PC-9 (cell line): ENCODE measurements at regions not wholly inside any gene's neighbourhood (a gene's known extent, or its start where the extent isn't known, plus 50 kb on each side); places are given as distances from the start of the nearest gene placed in this dataset.

Source experiments
- CTCF ChIP-seq: fragments of 200-600 bp; sonication (generic); conservative IDR thresholded peaks from 2 replicates; pipeline ENCODE4 v1.6.1; 2017; ENCODE audit warnings: mixed run types, antibody characterized with exemption, mild to moderate bottlenecking, moderate library complexity
- EZH2 ChIP-seq: fragments of 200-600 bp; sonication (generic); IDR thresholded peaks from 2 replicates; pipeline ENCODE4 v1.8.0; 2017; ENCODE audit warnings: antibody characterized with exemption, low read depth

DNA sequence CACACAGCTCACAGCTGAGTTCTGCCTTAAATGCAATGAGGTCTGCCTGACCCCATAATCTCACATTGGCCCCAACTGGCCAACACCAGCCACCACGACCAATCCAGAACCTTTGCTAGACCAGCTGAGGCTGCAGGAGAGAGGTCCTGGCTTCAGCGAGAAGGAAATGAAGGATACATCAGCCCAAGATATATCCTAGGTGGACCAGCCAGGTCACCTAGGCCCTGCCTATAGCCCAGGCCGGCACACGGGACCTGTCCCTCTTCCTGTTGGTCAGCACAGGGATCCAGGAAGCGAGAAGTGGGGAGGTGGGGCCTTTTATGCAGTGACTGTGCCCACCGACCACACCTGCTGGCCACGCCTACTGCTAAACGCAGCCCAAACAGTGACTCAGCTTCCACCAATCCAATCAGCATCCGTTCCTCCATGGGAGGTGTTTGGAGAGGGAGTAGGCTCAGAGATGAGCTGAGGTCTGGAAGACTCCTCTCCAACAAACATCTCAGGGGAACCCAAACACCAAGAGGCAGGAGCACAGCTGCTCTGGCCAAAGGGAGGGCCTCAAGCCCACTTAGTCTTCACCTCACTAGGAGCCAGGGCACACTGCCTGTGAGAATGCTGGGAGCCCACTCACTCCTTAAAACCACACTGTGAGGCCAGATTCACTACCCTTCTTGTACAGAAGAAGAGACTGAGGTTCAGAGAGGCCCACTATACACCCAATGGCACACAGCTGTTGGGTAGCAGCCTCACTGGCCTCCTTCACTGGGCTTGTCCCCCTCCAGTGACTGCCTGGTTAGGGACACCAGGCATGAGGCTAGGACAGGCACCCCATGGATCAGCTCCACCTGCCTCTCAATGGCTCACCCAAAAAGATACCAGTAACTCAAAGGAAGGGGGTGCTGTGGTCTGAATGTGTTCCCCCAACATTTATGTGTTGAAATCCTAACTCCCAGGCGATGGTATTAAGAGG lies 51.3 kb upstream of the PPP2R5C start:
- no peak for TF ChIP-seq CTCF
- no peak for TF ChIP-seq EZH2
